ENCODE measurements at regions not wholly inside any gene's neighbourhood (a gene's known extent, or its start where the extent isn't known, plus 50 kb on each side); places are given as distances from the start of the nearest gene placed in this dataset.
"Not testable (repeated sequence)": the region's sequence is repeated elsewhere in the genome, so short reads cannot be mapped to it uniquely, and the experiment has no call there.

DNA sequence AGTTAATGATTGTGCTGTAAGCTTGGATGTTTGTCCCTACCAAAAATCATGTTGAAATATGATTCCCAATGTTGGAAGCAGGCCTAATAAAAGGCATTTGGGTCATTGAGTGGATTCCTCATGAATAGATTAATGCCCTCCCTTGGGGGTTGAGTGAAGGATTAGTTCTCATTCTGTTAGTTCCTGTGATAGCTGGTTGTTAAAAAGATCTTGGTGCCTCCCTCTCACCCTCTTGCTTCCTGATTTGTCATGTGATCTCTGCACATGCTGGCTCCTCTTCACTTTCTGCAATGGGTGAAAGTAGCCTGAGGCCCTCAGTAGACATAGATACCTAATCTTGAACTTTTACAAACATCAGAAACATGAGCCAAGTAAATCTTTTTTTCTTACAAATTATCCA, 115.6 kb upstream of the HCRTR2 start:
- no peak for DNase-seq (ENCODE audit: low spot score)

DNA sequence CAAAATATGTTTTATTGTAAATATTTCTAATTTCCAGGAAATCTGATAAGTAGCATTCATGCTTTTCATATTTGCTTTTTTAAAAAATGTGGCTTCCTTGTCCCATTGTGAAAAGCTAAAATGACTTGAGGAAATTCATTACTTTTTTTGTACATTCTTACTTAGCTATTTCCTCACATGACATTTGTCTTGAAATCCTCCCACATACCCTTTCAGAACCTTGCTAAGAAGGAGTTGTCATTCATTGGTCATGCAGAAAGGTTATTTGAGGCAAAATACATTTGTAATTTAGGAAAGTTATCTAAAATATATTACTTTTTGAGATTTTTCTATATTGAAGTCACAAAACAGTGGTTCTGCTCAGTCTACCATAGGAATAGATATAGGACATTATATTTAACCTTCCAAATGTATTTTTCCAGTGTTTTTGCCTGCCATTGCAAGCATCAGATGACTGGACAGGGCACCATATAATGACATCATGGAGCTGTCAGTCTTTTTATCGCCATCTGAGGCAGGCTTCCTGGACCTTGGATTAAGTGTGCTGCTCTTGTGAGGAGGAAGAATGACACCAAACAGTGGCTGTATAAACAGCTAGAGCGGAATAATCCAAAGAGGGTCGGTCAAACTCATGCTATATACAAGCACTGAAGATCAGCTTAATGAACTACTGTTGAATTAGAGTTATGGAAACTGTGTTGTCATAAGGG, 109.4 kb upstream of the HCRTR2 start:
- DNase-seq (ENCODE audit: low spot score), result no peak

DNA sequence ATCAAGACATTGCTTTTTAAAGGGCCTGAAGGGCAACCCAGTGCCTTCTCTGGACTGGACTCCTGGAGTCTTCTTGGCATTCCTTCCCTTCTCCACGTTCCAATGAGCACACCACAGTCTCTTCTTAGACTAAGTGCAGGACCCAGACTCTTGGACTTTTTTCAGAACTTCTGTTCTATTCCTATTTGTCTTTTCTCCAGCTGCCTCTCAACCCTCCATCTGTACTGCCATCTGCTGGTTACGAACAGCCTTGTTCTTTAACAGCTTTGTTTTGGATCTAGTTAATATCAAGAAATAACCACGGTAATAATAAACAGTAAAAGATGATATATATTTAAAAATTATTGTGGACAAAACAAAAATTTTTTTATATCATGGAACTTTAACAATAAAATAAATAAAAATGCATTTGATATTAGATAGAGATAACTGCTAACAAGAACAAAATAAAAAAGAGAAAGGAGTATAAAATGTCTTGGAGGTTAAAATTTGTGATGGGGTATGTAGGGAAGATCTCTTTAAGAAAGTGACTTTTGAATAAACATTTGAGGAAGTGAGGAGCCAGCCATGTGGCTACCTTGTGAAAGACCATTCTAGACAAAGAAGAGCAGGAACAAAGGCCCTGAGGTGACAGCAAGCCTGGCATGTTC, 105.1 kb upstream of the HCRTR2 start:
- DNase-seq (ENCODE audit: low spot score), result peak; percentile 36

DNA sequence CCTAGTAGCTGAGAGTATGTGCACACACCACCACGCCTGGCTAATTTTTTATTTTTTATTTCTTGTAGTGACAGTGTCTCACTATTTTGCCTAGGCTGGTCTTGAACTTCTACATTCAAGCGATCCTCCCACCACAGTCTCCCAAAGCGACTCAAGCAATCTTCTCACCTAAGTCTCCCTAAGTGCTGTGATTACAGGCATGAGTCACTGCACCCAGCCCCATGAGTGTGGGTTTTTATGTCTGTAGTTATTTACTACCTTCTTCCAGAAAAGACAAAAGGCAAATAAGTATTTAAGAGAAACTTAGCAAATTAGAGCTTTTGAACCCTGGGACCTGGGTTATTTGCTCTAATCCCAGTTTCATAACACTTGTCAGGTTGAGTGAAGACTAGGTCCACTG, 92.3 kb upstream of the HCRTR2 start:
- DNase-seq (ENCODE audit: low spot score), result no peak

DNA sequence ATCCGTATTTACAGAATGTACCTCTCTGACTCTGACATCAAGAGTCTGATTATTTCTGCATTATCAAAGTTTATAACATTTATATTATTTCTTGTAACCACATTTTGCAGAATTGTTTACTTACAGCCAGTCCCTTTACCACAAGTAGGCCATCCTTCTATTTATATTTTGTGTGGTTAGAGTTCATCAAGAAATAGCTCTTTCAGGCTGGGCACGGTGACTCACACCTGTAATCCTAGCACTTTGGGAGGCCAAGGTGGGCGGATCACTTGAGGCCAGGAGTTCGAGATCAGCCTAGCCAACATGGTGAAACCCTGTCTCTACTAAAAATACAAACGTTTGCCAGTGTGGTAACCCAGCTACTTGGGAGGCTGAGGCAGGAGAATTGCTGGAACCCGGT, 86.3 kb upstream of the HCRTR2 start:
- not testable (repeated sequence) for DNase-seq (ENCODE audit: low spot score)

DNA sequence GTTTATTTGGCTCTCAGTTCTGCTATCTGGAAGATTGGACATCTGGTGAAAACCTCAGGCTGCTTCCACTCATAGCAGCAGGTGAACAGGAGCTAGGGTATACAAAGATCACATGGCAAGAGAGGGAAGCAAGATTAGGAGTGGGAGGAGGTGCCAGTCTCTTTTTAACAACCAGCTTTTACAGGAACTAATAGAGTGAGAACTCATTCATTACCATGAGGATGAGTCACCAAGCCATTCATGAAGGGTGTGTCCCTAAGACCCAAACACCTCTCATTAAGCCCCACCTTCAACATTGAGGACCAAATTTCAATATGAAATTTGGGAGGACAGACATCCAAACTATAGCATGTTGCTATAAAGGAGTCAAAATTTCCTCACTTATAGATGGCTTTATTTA, 85.4 kb upstream of the HCRTR2 start:
- DNase-seq (ENCODE audit: low spot score), result no peak

DNA sequence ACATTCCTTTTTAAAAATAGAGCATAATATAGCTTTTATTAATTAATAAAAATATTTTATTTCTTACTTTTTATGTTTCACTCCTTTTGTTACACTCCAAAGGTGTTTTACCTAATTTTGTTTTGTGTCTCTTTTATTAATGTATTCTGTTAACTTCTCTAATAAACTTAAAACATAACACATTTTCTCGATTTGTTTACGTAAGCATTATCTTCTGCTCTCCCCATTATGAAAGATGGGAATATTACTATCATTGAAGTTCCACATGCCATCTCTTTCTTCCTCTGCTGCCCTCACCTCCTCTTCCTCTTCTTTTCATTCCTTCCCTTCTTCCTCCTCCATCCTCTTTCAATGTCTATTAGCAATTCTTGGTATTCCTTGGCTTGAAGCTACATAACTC, 85.0 kb upstream of the HCRTR2 start:
- no peak for DNase-seq (ENCODE audit: low spot score)

DNA sequence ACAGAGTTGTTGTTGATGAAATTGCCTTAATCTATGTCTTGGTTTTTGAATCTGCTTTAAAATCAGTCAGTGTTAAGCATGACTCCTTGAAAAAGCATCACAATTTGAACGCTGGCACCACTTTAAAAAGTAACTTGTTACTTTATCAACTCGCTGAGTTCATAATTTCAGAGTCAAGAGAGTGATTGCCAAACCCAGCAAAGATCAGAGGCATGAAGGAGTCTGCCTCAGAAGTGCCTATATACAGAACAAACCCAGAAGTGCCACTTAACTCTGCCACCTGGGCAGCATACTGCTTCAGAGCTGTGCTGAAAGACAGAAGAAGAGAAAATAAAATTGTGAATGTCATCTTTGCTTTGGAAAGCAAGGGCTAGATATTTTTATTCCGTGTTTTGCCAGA, 73.6 kb upstream of the HCRTR2 start:
- no peak for DNase-seq (ENCODE audit: low spot score)

DNA sequence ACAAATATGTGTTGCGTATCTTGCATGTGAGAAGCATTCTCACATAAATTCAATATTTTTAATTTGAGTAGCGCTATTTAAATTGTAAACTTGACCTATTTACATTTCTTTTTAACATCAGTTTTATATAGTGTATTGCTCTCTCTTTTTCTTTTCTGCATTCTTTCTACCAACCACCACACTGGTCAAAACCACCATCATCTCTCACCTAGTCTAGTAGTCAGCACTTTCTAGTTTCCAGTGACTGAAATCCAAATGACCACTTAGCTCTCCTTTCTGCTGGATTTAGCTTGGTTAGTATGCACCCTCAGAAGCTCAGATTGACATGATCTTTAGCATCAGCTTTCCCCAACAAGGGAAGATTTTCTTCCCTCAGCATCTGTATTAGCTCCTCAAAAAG, 73.2 kb upstream of the HCRTR2 start:
- DNase-seq (ENCODE audit: low spot score), result no peak

DNA sequence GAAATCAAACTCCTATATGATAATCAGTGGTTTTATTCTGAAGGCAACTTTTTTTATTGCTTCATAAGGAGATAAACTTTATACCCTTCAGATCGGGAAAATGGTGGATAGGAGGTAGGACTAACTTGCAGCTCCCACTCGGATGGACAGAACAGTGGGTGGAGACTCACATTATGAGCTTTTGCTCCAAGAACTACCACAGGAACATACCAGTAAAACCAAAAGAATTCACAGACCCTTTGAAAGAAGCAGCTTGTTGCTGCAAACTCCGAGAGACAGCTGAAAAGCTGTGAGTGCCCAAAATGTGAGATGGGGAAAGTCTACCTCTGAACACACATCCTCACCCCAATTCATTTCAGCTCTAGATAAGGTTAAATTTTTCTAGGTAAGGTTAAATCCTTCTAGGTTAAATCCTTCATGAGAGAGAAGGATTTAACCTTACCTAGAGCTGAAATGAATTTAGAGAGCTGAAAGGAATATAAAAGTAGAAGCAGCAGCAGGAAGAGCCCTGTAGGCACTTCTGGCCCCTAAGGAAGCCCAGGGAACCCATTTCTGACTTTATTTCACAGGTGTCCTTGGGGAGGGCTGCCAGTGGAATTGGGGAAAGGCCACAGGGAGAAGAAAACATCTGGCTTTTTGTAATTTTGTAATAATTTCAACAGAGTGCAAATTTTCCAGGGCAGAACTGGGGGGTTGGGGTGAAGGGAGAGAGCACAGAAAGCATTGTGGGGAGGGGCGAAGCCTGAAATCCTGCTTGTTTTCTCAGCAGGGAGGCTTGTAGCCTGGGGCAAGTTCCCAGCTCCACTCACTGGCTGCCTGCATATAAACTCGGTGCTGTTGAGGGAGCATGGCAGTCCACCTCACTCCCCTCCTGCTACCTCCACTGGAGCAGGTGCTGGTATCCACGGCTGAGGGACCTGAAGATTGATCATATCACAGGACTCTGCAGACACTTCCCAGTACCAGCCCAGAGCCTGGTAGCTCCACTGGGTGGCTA, 65.9 kb upstream of the HCRTR2 start:
- no peak for DNase-seq (ENCODE audit: low spot score)

DNA sequence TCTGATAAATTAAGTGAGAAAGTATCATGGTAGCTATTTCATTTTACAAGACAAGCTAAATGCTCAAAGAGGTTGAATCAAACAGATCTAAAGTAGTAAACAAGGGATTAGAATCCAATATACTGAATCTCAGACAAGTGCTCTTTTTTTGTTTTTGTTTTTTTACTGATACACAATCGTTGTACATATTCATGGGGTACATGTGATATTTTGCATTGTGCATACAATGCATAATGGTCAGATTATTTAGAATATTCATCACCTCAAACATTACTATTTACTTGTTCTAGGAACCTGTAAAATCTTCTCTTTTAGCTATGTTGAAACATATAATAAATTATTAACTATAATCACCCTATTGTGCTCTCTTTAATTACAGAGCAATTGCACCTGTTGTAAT, 57.0 kb upstream of the HCRTR2 start:
- no peak for DNase-seq (ENCODE audit: low spot score)

DNA sequence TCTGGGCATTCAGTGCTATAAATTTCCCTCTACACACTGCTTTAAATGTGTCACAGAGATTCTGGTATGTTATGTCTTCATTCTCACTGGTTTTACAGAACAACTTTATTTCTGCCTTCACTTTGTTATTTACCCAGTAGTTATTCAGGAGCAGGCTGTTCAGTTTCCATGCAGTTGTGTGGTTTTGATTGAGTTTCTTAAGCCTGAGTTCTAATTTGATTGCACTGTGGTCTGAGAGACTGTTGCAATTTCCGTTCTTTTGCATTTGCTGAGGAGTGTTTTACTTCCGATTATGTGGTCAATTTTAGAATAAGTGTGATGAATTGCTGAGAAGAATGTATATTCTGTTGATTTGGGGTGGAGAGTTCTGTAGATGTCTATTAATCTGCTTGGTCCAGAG, 50.1 kb upstream of the HCRTR2 start:
- not testable (repeated sequence) for DNase-seq (ENCODE audit: low spot score)
